Pancreas (tissue), 10 donors: ENCODE measurements at regions not wholly inside any gene's neighbourhood (a gene's known extent, or its start where the extent isn't known, plus 50 kb on each side); places are given as distances from the start of the nearest gene placed in this dataset.

Experiments
- ATAC-seq, 4 donors: fragments of 200-7000 bp; cut with Tn5 transposase; one replicate each; pipeline versions ENCODE4 v1.8.0 to v1.9.1; 2020; ENCODE audit warnings: mild to moderate bottlenecking in 4 of 4, moderate library complexity in 4 of 4
- DNase-seq, 6 donors: peaks; one replicate each; pipeline ENCODE4 v3.0.0-alpha.2; 2020
- FAIRE-seq: peaks from 2 replicates; lab custom pipeline; 2012; peaks lifted over from hg19 to GRCh38; lab: Jason Lieb, UNC
- H3K27ac ChIP-seq, 4 donors: fragments of 200-600 bp; sonication (generic); 1 replicate in 3 of 4; 2 replicates in 1 of 4; pipeline versions ENCODE4 v1.5.0 to v1.8.0; 2020
- H3K27me3 ChIP-seq, 4 donors: fragments of 200-600 bp; one replicate each; pipeline ENCODE4 v1.8.0; 2021
- H3K36me3 ChIP-seq, 3 donors: fragments of 200-600 bp; sonication (generic) in 1 of 3; one replicate each; pipeline versions ENCODE4 v1.5.0 to v1.8.0; 2020 to 2021
- H3K4me1 ChIP-seq, 3 donors: fragments of 200-600 bp; one replicate each; pipeline ENCODE4 v1.8.0; 2021
- H3K4me3 ChIP-seq, 4 donors: fragments of 200-600 bp; sonication (generic) in 2 of 4; one replicate each; pipeline versions ENCODE4 v1.5.0 to v1.8.0; 2020 to 2021
- H3K9me3 ChIP-seq, 4 donors: fragments of 200-600 bp; one replicate each; pipeline ENCODE4 v1.8.0; 2021
- CTCF ChIP-seq, 4 donors: fragments of 200-600 bp; sonication (generic) in 3 of 4; IDR thresholded peaks; one replicate each; pipeline versions ENCODE4 v1.5.0 to v1.8.0; 2021; ENCODE audit warnings: antibody characterized with exemption in 4 of 4
- WGBS, 2 donors: extraction: QIAGEN DNeasy Blood & Tissue Kit; methylation state at CpG; one replicate each; pipeline ENCODE4 v1.1.7; 2013; 5-methylcytosine and 5-hydroxymethylcytosine counted together
- intact Hi-C, 3 donors: fragments of 100-400 bp; cut with DNase I; formaldehyde crosslinking; loops; one replicate each; pipeline versions ENCODE4 v1.11.1 to v1.14.2; 2022
- donor health status: healthy with polysubstance abuse.
- donor health status: DM: no; HTN: no; CAD: no; lungs with moderate emphysema.
- donor health status: DM: no; HTN: no; CAD: no.
- donor health status: control.
- donor health status: control.
- donor health status: Bipolar disorder and iron deficiency.
- donor health status: DM: yes; HTN: yes; CAD: no.
- donor health status: DM: no; HTN: no; CAD: no.
- donor health status: DM: no; HTN: no; CAD: no.
- donor health status: DM: yes; HTN: yes; CAD: no.

DNA sequence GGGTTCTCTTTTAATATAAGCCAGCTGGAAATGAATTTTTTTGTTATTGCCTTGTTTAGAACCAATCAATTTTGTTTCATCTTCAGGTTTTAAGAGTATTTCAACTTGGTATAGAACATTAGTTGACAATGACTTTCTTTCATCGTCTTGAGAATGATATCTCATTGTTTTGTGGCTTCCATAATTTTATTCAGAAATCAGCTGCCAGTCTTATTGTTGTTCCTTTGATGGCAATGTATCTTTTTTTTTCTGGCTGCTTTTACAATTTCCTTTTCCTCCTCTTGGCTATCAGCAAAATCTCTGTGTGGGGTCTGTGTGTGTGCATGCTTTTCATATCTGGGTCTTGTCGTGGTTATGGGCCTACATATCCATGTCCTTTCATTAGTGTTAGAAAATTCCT, 1536.4 kb upstream of the TENM3 start:
- TF ChIP-seq CTCF (IDR thresholded peaks at IDR 0.05), result no peak
- DNase-seq (no peak), ATAC-seq (no peak), FAIRE-seq (no peak)
- Histone ChIP-seq H3K4me3 (no peak overlapping the region), H3K27ac (no peak overlapping the region), H3K4me1 (no peaks in the 10 kb centered on the region), H3K9me3 (no peaks in the 10 kb centered on the region), H3K27me3 (no peaks in the 10 kb centered on the region), H3K36me3 (no peaks in the 10 kb centered on the region)
- intact Hi-C loops, result no loop called here
- 56 to 69% methylated on average over 2 of the region's 2 CpGs for WGBS, 2 donors

GRCh38 chr4:180710628-180711337, 1532.4 kb upstream of the TENM3 start:
- Histone ChIP-seq H3K4me3 (no peak overlapping the region), H3K36me3 (no peaks in the 10 kb centered on the region), H3K9me3 (no peaks in the 10 kb centered on the region), H3K4me1 (no peaks in the 10 kb centered on the region), H3K27me3 (no peaks in the 10 kb centered on the region), H3K27ac (no peak overlapping the region)
- 51 to 55% methylated on average over 5 of the region's 5 CpGs for WGBS, 2 donors
- TF ChIP-seq CTCF (IDR thresholded peaks at IDR 0.05), result no peak
- ATAC-seq, result no peak
- no peak for DNase-seq
- no peak for FAIRE-seq
- intact Hi-C loops, result no loop called here

- 64 to 79% methylated on average over 4 of the region's 4 CpGs for WGBS, 2 donors
- no peaks in the 10 kb centered on the region for H3K9me3 ChIP-seq
- intact Hi-C loops, result no loop called here
- DNase-seq (no peak), ATAC-seq (no peak), FAIRE-seq (no peak)
- H3K27me3 ChIP-seq, result no peaks in the 10 kb centered on the region
- no peak for TF ChIP-seq CTCF (IDR thresholded peaks at IDR 0.05)
- no peaks in the 10 kb centered on the region for H3K4me1 ChIP-seq
- H3K27ac ChIP-seq, result no peak overlapping the region
- no peak overlapping the region for H3K4me3 ChIP-seq
- H3K36me3 ChIP-seq, result no peaks in the 10 kb centered on the region
Observed at GRCh38 chr4:180717451-180718033, 1525.7 kb upstream of the TENM3 start.

DNA sequence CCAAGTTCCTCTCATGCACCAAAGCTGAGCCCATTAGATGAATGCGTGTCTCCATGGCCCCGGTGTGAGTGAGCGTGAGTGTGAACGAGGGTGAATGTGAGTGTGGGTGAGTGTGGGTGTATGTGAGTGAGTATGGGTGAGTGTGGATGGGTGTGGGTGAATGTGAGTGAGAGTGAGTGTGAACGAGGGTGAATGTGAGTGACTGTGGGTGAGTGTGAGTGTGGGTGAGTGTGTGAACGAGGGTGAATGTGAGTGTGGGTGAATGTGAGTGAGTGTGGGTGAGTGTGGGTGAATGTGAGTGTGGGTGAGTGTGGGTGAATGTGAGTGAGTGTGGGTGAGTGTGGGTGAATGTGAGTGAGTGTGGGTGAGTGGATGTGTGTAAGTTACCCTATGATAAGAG, 1521.8 kb upstream of the TENM3 start:
- Histone ChIP-seq H3K4me3 (no peak overlapping the region), H3K27me3 (no peaks in the 10 kb centered on the region), H3K36me3 (no peaks in the 10 kb centered on the region), H3K9me3 (no peaks in the 10 kb centered on the region), H3K27ac (no peak overlapping the region), H3K4me1 (no peaks in the 10 kb centered on the region)
- WGBS, 2 donors, result 67 to 68% methylated on average over 6 of the region's 6 CpGs
- FAIRE-seq (no peak), ATAC-seq (no peak), DNase-seq (no peak)
- intact Hi-C loops, result no loop called here
- TF ChIP-seq CTCF (IDR thresholded peaks at IDR 0.05), result no peak

- FAIRE-seq, result no peak
Observed at GRCh38 chr4:180726611-180727010, 1516.6 kb upstream of the TENM3 start.

More at GRCh38 chr4:180726611-180727010, 1516.6 kb upstream of the TENM3 start:
- no peaks in the 10 kb centered on the region for H3K36me3 ChIP-seq
- H3K27me3 ChIP-seq, result no peaks in the 10 kb centered on the region
- no peaks in the 10 kb centered on the region for H3K9me3 ChIP-seq
- ATAC-seq (no peak), DNase-seq (no peak)
- intact Hi-C loops, result no loop called here
- 64 to 74% methylated on average over 6 of the region's 6 CpGs for WGBS, 2 donors
- H3K4me1 ChIP-seq, result no peaks in the 10 kb centered on the region
- H3K27ac ChIP-seq, result no peak overlapping the region
- H3K4me3 ChIP-seq, result no peak overlapping the region
- no peak for TF ChIP-seq CTCF (IDR thresholded peaks at IDR 0.05)
